ENCODE measurements at regions not wholly inside any gene's neighbourhood (a gene's known extent, or its start where the extent isn't known, plus 50 kb on each side); places are given as distances from the start of the nearest gene placed in this dataset.

DNA sequence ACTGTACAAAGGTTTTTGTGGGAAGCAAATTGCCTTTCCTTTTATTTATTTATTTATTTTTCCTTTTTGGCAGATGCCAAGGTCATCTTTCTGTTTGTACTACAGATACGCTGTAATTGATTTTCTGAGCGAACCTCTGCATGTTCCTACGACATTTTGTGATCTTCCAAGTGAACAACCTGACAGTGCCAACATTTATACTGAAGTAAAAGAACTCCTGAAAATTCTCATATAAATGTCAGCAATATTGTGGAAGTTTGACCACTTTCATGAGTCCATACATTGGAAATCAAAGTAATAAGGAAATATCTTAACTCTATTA, 86.8 kb upstream of the EEPD1 start:
- no peak for DNase-seq (ENCODE audit: low read depth)
- in situ Hi-C loops (cut with HindIII; ENCODE audit: low sequenced_read_pairs) = no loop called here
- TF ChIP-seq, protein P1, sequence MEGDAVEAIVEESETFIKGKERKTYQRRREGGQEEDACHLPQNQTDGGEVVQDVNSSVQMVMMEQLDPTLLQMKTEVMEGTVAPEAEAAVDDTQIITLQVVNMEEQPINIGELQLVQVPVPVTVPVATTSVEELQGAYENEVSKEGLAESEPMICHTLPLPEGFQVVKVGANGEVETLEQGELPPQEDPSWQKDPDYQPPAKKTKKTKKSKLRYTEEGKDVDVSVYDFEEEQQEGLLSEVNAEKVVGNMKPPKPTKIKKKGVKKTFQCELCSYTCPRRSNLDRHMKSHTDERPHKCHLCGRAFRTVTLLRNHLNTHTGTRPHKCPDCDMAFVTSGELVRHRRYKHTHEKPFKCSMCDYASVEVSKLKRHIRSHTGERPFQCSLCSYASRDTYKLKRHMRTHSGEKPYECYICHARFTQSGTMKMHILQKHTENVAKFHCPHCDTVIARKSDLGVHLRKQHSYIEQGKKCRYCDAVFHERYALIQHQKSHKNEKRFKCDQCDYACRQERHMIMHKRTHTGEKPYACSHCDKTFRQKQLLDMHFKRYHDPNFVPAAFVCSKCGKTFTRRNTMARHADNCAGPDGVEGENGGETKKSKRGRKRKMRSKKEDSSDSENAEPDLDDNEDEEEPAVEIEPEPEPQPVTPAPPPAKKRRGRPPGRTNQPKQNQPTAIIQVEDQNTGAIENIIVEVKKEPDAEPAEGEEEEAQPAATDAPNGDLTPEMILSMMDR (IDR thresholded peaks at IDR 0.05; ENCODE audit: low read depth, low read length, missing control alignments) = no peak
- no peak overlapping the region for H3K4me3 ChIP-seq (ENCODE audit: low read depth, low read length)

DNA sequence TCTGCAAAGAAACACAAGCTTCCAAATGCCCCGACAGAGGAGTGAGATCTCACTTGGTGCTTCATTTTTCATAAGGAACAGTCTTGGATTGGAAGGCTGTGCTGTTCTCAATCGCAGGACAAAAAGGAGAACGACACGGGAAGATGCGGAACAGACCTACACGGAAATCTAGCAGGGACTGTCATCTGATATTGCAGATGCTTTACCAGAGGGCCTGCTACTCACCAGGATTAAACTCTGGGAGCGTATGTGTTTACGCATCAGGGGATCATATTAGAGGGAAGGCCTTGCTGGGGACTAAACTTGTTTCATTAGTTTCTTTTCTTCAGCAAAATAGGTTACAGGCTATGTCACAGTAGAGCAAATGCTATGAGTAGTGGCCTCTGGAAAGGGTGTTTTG, 82.8 kb upstream of the EEPD1 start:
- no peak for DNase-seq (ENCODE audit: low read depth)
- TF ChIP-seq, protein P1 (IDR thresholded peaks at IDR 0.05; ENCODE audit: low read depth, low read length, missing control alignments) = no peak
- H3K4me3 ChIP-seq (ENCODE audit: low read depth, low read length) = no peak overlapping the region
- in situ Hi-C loops (cut with HindIII; ENCODE audit: low sequenced_read_pairs) = no loop called here

DNA sequence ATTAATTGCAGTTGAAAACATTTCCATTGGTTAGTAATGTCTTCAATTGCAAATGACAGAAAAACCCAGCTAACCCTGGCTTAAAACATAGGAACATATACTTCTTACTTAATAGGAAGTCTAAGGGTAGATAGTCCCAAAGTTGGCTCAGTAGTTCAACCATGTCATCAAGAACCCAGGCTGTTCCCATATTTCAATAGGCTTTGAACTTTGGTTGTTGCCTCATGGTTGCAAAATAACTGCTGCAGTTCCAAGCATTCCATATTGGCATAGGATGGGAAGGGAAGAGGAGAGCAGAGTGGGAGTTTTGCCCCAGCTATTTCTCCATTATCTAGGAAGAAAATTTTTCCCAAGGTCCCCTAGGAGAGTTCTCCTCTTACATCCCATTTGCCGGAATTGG, 81.4 kb upstream of the EEPD1 start:
- in situ Hi-C loops (cut with HindIII; ENCODE audit: low sequenced_read_pairs) = no loop called here
- DNase-seq (ENCODE audit: low read depth) = no peak
- H3K4me3 ChIP-seq (ENCODE audit: low read depth, low read length) = no peak overlapping the region
- TF ChIP-seq, protein P1 (IDR thresholded peaks at IDR 0.05; ENCODE audit: low read depth, low read length, missing control alignments) = no peak

DNA sequence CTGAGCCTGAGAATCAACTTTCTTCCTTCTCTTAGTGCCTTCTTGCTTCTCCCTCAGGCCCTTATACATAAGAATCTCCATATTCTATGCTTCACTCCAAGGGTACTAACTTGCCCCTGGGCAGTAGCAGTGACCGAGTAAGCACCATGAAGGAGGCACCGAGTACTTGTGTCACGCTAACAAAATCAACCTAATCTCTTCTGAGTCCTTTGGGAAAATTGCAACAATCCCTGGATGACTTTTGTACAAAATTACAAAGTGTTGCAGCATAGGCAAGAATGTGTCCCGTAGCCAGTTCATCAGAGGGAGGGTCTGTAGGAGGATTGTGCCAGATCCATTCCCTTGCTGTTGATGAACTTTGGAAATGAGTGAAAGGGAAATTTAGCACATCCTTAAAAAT, 80.4 kb upstream of the EEPD1 start:
- in situ Hi-C loops (cut with HindIII; ENCODE audit: low sequenced_read_pairs) = no loop called here
- no peak overlapping the region for H3K4me3 ChIP-seq (ENCODE audit: low read depth, low read length)

DNA sequence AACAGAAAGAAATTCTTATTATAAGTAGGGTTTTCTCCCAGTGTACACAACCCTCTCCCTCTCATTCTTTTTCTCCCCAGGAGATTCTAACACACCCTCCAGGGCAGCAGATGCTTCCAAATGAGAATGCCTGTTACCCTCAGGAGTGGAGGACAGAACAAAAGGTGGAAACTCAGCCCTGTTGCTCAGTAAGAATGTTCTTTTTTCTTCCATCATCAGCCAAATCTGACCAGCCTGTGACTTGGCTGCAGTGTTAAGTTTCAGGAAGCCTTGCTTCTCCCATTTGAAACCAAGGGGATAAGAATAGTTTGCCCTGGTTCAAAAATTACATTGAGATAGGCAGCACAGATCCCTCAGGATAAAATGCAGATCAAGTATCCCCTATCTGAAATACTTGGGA, 77.5 kb upstream of the EEPD1 start:
- in situ Hi-C loops (cut with HindIII; ENCODE audit: low sequenced_read_pairs) = no loop called here
- no peak for DNase-seq (ENCODE audit: low read depth)
- TF ChIP-seq, protein P1 (IDR thresholded peaks at IDR 0.05; ENCODE audit: low read depth, low read length, missing control alignments) = no peak
- H3K4me3 ChIP-seq (ENCODE audit: low read depth, low read length) = no peak overlapping the region

More for the DNA sequence above, 80.4 kb upstream of the EEPD1 start:
- DNase-seq (ENCODE audit: low read depth) = no peak
- TF ChIP-seq, protein P1 (IDR thresholded peaks at IDR 0.05; ENCODE audit: low read depth, low read length, missing control alignments) = no peak

DNA sequence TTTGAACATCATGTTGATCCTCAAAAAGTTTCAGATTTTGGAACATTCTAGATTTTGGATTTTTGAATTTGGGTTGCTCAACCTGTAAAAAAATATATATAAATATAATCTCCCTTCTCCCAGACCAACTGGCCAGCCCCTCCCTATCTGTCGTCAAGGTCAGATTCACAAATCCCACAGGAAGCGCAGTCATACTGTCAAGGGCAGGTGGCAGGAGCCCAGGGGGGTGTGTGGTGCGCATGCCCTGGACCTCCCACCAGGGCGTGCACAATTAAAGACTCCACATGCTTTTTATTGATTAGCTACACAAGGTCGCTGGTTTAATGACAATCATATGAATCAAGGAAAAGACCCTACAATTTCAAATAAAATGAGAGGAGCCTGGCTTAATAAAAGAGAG, 77.0 kb upstream of the EEPD1 start:
- H3K4me3 ChIP-seq (ENCODE audit: low read depth, low read length) = no peak overlapping the region
- in situ Hi-C loops (cut with HindIII; ENCODE audit: low sequenced_read_pairs) = no loop called here
- TF ChIP-seq, protein P1 (IDR thresholded peaks at IDR 0.05; ENCODE audit: low read depth, low read length, missing control alignments) = no peak
- DNase-seq (ENCODE audit: low read depth) = no peak

DNA sequence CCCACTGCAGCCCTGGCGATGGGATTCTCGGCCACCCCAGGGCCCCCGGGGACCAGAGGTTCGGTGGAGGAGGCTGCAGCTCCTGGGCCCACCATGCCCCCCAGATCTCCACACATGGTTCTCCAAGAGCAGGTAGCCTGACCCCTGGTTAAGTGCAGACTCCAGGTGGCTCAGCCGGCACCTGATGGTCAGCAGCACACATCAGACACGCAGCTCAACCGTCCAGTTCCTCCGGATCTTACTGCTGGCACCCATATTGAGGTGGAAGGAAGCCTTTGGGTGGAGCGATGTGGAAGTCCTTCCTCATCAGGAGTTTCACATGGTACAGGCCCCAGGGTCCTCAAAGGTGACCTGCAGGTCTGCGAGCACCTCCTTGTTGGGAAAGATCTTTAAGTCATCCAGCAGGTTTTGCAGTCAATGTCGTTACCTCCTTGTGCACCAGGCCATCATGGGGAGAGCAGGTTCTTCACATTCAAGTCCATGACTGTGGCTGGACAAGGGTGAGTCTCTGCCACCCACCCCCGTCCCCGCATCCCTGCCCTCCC, 74.2 kb upstream of the EEPD1 start:
- in situ Hi-C loops (cut with HindIII; ENCODE audit: low sequenced_read_pairs) = no loop called here
- no peak for DNase-seq (ENCODE audit: low read depth)
- H3K4me3 ChIP-seq (ENCODE audit: low read depth, low read length) = no peak overlapping the region
- TF ChIP-seq, protein P1 (IDR thresholded peaks at IDR 0.05; ENCODE audit: low read depth, low read length, missing control alignments) = no peak
